Lower lobe of right lung (tissue), 2 donors: ENCODE measurements at regions not wholly inside any gene's neighbourhood (a gene's known extent, or its start where the extent isn't known, plus 50 kb on each side); places are given as distances from the start of the nearest gene placed in this dataset.

ENCODE experiments used
- ATAC-seq, 2 donors: fragments of 200-7000 bp; cut with Tn5 transposase; one replicate each; pipeline ENCODE4 v1.9.1; 2020 to 2022; ENCODE audit warnings: mild to moderate bottlenecking in 2 of 2, moderate library complexity in 2 of 2
- DNase-seq: peaks from one replicate; pipeline ENCODE4 v3.0.0-alpha.2; 2020
- H3K27ac ChIP-seq: fragments of 200-600 bp; one replicate; pipeline ENCODE4 v1.8.0; 2022
- H3K27me3 ChIP-seq: fragments of 200-600 bp; one replicate; pipeline ENCODE4 v1.8.0; 2022; ENCODE audit warnings: low read depth
- H3K36me3 ChIP-seq: fragments of 200-600 bp; one replicate; pipeline ENCODE4 v1.8.0; 2022; ENCODE audit warnings: mild to moderate bottlenecking
- H3K4me1 ChIP-seq: fragments of 200-600 bp; one replicate; pipeline ENCODE4 v1.8.0; 2022
- H3K4me3 ChIP-seq: fragments of 200-600 bp; one replicate; pipeline ENCODE4 v1.8.0; 2022; ENCODE audit warnings: mild to moderate bottlenecking
- H3K9me3 ChIP-seq: fragments of 200-600 bp; one replicate; pipeline ENCODE4 v1.8.0; 2022
- intact Hi-C: fragments of 100-400 bp; cut with DNase I; formaldehyde crosslinking; loops from one replicate; pipeline ENCODE4 v1.11.0; 2022
- TF ChIP-seq, protein P1 (sequence below): fragments of 200-600 bp; IDR thresholded peaks from one replicate; pipeline ENCODE4 v1.8.0; 2022; ENCODE audit warnings: antibody characterized with exemption, mild to moderate bottlenecking
- donor health status: DM: no; HTN: yes; CAD: no; lungs with severe emphysema.

DNA sequence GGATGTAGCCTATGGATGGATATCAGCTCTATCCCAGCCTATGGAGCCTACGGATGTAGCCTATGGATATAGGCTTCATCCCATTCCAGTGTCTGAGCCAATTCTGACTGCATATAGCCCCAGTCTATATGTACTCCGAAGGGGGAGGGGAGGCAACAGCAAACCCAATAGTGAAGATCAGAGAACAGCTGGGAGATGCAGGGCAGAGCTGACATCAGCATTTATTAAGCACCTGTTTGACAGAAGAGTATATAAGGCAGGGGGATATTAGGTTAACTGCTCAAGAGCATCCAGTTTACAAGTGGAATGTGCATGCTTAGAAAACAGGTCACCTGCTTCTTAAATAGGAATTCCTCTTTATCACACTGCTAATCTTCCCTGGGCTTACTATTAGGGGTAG, 85.2 kb downstream of the TNFAIP3 start:
- intact Hi-C loops, result no loop called here
- Histone ChIP-seq H3K4me1 (peaks cover 4% of the 10 kb centered on the region), H3K4me3 (no peak overlapping the region), H3K36me3 (no peaks in the 10 kb centered on the region), H3K27ac (no peak overlapping the region), H3K27me3 (no peaks in the 10 kb centered on the region), H3K9me3 (no peaks in the 10 kb centered on the region)
- TF ChIP-seq, protein P1, sequence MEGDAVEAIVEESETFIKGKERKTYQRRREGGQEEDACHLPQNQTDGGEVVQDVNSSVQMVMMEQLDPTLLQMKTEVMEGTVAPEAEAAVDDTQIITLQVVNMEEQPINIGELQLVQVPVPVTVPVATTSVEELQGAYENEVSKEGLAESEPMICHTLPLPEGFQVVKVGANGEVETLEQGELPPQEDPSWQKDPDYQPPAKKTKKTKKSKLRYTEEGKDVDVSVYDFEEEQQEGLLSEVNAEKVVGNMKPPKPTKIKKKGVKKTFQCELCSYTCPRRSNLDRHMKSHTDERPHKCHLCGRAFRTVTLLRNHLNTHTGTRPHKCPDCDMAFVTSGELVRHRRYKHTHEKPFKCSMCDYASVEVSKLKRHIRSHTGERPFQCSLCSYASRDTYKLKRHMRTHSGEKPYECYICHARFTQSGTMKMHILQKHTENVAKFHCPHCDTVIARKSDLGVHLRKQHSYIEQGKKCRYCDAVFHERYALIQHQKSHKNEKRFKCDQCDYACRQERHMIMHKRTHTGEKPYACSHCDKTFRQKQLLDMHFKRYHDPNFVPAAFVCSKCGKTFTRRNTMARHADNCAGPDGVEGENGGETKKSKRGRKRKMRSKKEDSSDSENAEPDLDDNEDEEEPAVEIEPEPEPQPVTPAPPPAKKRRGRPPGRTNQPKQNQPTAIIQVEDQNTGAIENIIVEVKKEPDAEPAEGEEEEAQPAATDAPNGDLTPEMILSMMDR, result no peak
- ATAC-seq (no peak), DNase-seq (no peak)

- TF ChIP-seq, protein P1, result no peak
Observed at GRCh38 chr6:137953761-137954160, 86.7 kb downstream of the TNFAIP3 start.

DNA sequence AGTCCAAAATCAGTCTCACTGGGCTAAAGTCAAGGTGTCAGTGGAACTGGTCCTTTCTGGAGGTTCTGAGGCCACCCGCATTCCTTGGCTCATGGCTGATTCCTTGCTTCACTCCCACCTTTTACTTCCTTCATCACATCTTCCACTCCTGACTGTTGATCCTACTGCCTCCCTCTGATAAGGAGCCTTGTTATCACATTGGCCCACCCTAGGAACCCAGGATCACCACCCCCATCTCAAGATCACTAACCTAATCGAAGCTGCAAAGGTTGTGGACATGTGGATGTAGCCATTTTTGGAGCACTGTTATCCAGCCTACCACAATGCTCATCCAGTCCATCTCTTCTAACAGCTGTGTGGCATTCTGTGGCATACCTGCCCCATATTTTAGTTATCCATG, 87.2 kb downstream of the TNFAIP3 start:
- TF ChIP-seq, protein P1, result no peak
- Histone ChIP-seq H3K27ac (no peak overlapping the region), H3K4me1 (peaks cover 4% of the 10 kb centered on the region), H3K9me3 (no peaks in the 10 kb centered on the region), H3K4me3 (no peak overlapping the region), H3K27me3 (no peaks in the 10 kb centered on the region), H3K36me3 (no peaks in the 10 kb centered on the region)
- DNase-seq, result no peak
- intact Hi-C loops, result no loop called here
- ATAC-seq, result no peak

More at GRCh38 chr6:137953761-137954160, 86.7 kb downstream of the TNFAIP3 start:
- Histone ChIP-seq H3K27ac (no peak overlapping the region), H3K4me3 (no peak overlapping the region), H3K4me1 (peaks cover 4% of the 10 kb centered on the region), H3K36me3 (no peaks in the 10 kb centered on the region), H3K27me3 (no peaks in the 10 kb centered on the region), H3K9me3 (no peaks in the 10 kb centered on the region)
- intact Hi-C loops, result no loop called here
- no peak for ATAC-seq
- DNase-seq, result no peak

DNA sequence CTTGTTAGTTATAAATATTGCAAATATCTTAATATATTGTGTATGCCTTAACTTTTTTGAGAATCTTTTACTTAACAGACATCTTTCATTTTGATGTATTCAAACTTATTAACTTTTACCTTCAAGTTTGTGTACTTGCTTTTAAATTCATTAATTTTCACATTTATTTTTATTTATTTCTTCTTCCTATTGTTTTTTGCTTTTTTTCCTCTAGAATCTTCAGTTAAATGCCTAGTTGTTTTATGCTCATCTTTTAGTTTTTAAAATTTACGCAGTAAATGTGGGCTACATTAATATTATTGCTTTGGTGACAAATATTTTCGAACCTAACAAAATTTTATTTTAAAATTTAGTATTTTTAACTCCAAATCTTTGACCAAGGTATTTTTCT, 89.0 kb downstream of the TNFAIP3 start:
- Histone ChIP-seq H3K27ac (no peak overlapping the region), H3K36me3 (no peaks in the 10 kb centered on the region), H3K9me3 (no peaks in the 10 kb centered on the region), H3K4me1 (peaks cover 5% of the 10 kb centered on the region), H3K27me3 (no peaks in the 10 kb centered on the region), H3K4me3 (no peak overlapping the region)
- no peak for ATAC-seq
- intact Hi-C loops, result no loop called here
- DNase-seq, result no peak
- TF ChIP-seq, protein P1, result no peak

DNA sequence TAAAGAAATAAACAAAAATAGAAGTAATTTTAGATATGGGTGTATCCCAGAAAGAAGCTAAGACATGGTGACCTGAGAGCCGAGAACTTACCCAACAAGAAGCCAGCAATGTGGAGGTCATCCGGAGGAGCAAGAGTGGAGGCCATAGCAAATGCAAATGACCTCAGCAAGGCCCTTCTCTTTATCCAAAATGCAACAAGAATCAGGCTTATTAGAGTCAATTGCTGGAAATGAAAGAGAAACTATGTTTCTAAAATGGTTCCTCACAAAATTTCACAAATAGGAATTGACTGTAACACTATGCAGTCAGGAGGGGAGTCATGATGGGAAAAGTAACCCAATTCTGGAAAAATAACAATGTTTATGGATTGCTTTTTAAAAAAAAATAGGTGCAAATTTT, 90.4 kb downstream of the TNFAIP3 start:
- Histone ChIP-seq H3K4me1 (peaks cover 5% of the 10 kb centered on the region), H3K36me3 (no peaks in the 10 kb centered on the region), H3K27ac (no peak overlapping the region), H3K4me3 (no peak overlapping the region), H3K9me3 (no peaks in the 10 kb centered on the region), H3K27me3 (no peaks in the 10 kb centered on the region)
- intact Hi-C loops, result no loop called here
- TF ChIP-seq, protein P1, result no peak
- no peak for DNase-seq
- ATAC-seq, result no peak
